ENCODE measurements at regions not wholly inside any gene's neighbourhood (a gene's known extent, or its start where the extent isn't known, plus 50 kb on each side); places are given as distances from the start of the nearest gene placed in this dataset.
"Not testable (repeated sequence)": the region's sequence is repeated elsewhere in the genome, so short reads cannot be mapped to it uniquely, and the experiment has no call there.

- in situ Hi-C loops (cut with HindIII; ENCODE audit: low pct_unique_long_range_greater_than_20kb, low sequenced_read_pairs), result no loop called here
- TF ChIP-seq JUND (IDR thresholded peaks at IDR 0.05; ENCODE audit: low read depth), result no peak
- no peak for DNase-seq (ENCODE audit: low read depth in 1 of 2, low spot score in 1 of 2)
Measured at GRCh38 chrX:115413246-115413878, 123.8 kb downstream of the LUZP4 start.

- in situ Hi-C loops (cut with HindIII; ENCODE audit: low pct_unique_long_range_greater_than_20kb, low sequenced_read_pairs), result no loop called here
- no peak for DNase-seq (ENCODE audit: low read depth in 1 of 2, low spot score in 1 of 2)
- no peak for TF ChIP-seq JUND (IDR thresholded peaks at IDR 0.05; ENCODE audit: low read depth)
Measured at GRCh38 chrX:115419069-115419468, 129.6 kb downstream of the LUZP4 start.

- TF ChIP-seq JUND (IDR thresholded peaks at IDR 0.05; ENCODE audit: low read depth), result no peak
- in situ Hi-C loops (cut with HindIII; ENCODE audit: low pct_unique_long_range_greater_than_20kb, low sequenced_read_pairs), result no loop called here
- DNase-seq (ENCODE audit: low read depth in 1 of 2, low spot score in 1 of 2), result no peak
Measured at GRCh38 chrX:115423086-115423485, 133.6 kb downstream of the LUZP4 start.

GRCh38 chrX:115425359-115425758 is 135.6 kb upstream of the PLS3 start:
- TF ChIP-seq JUND (IDR thresholded peaks at IDR 0.05; ENCODE audit: low read depth), result no peak
- DNase-seq (ENCODE audit: low read depth in 1 of 2, low spot score in 1 of 2), result no peak
- in situ Hi-C loops (cut with HindIII; ENCODE audit: low pct_unique_long_range_greater_than_20kb, low sequenced_read_pairs), result no loop called here

GRCh38 chrX:115427861-115428410 is 133.0 kb upstream of the PLS3 start:
- in situ Hi-C loops (cut with HindIII; ENCODE audit: low pct_unique_long_range_greater_than_20kb, low sequenced_read_pairs), result no loop called here
- TF ChIP-seq JUND (IDR thresholded peaks at IDR 0.05; ENCODE audit: low read depth), result no peak
- no peak for DNase-seq (ENCODE audit: low read depth in 1 of 2, low spot score in 1 of 2)

- DNase-seq (ENCODE audit: low read depth in 1 of 2, low spot score in 1 of 2); in situ Hi-C loops (cut with HindIII; ENCODE audit: low pct_unique_long_range_greater_than_20kb, low sequenced_read_pairs): not testable (repeated sequence)
Measured at GRCh38 chrX:115434834-115435233, 126.1 kb upstream of the PLS3 start.

- TF ChIP-seq JUND (IDR thresholded peaks at IDR 0.05; ENCODE audit: low read depth), result no peak
- DNase-seq (ENCODE audit: low read depth in 1 of 2, low spot score in 1 of 2), result no peak
- in situ Hi-C loops (cut with HindIII; ENCODE audit: low pct_unique_long_range_greater_than_20kb, low sequenced_read_pairs), result no loop called here
Measured at GRCh38 chrX:115437841-115438595, 123.0 kb upstream of the PLS3 start.

- no peak for TF ChIP-seq JUND (IDR thresholded peaks at IDR 0.05; ENCODE audit: low read depth)
Measured at GRCh38 chrX:115448146-115448545, 112.8 kb upstream of the PLS3 start.

GRCh38 chrX:115449742-115450141 is 111.2 kb upstream of the PLS3 start:
- DNase-seq (ENCODE audit: low read depth in 1 of 2, low spot score in 1 of 2), result peak in 1 of 2 experiments; percentile 4

More at GRCh38 chrX:115448146-115448545, 112.8 kb upstream of the PLS3 start:
- in situ Hi-C loops (cut with HindIII; ENCODE audit: low pct_unique_long_range_greater_than_20kb, low sequenced_read_pairs), result no loop called here
- DNase-seq (ENCODE audit: low read depth in 1 of 2, low spot score in 1 of 2), result no peak

GRCh38 chrX:115452251-115452650 is 108.7 kb upstream of the PLS3 start:
- TF ChIP-seq JUND (IDR thresholded peaks at IDR 0.05; ENCODE audit: low read depth), result no peak
- DNase-seq (ENCODE audit: low read depth in 1 of 2, low spot score in 1 of 2), result no peak
- in situ Hi-C loops (cut with HindIII; ENCODE audit: low pct_unique_long_range_greater_than_20kb, low sequenced_read_pairs), result no loop called here

More at GRCh38 chrX:115449742-115450141, 111.2 kb upstream of the PLS3 start:
- TF ChIP-seq JUND (IDR thresholded peaks at IDR 0.05; ENCODE audit: low read depth), result no peak
- in situ Hi-C loops (cut with HindIII; ENCODE audit: low pct_unique_long_range_greater_than_20kb, low sequenced_read_pairs), result no loop called here

GRCh38 chrX:115459883-115460880 is 100.8 kb upstream of the PLS3 start:
- in situ Hi-C loops (cut with HindIII; ENCODE audit: low pct_unique_long_range_greater_than_20kb, low sequenced_read_pairs), result no loop called here
- TF ChIP-seq JUND (IDR thresholded peaks at IDR 0.05; ENCODE audit: low read depth), result no peak
- no peak for DNase-seq (ENCODE audit: low read depth in 1 of 2, low spot score in 1 of 2)

GRCh38 chrX:115462406-115462805 is 98.6 kb upstream of the PLS3 start:
- DNase-seq (ENCODE audit: low read depth in 1 of 2, low spot score in 1 of 2), result no peak
- in situ Hi-C loops (cut with HindIII; ENCODE audit: low pct_unique_long_range_greater_than_20kb, low sequenced_read_pairs), result no loop called here
- TF ChIP-seq JUND (IDR thresholded peaks at IDR 0.05; ENCODE audit: low read depth), result no peak
